NOMO-1 (cell line): ENCODE measurements at regions not wholly inside any gene's neighbourhood (a gene's known extent, or its start where the extent isn't known, plus 50 kb on each side); places are given as distances from the start of the nearest gene placed in this dataset.
A peak's percentile ranks its signal among the peaks of the same experiment; 100 is the strongest.

Source experiments
- DNase-seq, 2 experiments: peaks; one replicate each; lab custom pipeline; 2025; ENCODE audit not compliant: unreplicated experiment in 2 of 2; lab: John Stamatoyannopoulos, UW

DNA sequence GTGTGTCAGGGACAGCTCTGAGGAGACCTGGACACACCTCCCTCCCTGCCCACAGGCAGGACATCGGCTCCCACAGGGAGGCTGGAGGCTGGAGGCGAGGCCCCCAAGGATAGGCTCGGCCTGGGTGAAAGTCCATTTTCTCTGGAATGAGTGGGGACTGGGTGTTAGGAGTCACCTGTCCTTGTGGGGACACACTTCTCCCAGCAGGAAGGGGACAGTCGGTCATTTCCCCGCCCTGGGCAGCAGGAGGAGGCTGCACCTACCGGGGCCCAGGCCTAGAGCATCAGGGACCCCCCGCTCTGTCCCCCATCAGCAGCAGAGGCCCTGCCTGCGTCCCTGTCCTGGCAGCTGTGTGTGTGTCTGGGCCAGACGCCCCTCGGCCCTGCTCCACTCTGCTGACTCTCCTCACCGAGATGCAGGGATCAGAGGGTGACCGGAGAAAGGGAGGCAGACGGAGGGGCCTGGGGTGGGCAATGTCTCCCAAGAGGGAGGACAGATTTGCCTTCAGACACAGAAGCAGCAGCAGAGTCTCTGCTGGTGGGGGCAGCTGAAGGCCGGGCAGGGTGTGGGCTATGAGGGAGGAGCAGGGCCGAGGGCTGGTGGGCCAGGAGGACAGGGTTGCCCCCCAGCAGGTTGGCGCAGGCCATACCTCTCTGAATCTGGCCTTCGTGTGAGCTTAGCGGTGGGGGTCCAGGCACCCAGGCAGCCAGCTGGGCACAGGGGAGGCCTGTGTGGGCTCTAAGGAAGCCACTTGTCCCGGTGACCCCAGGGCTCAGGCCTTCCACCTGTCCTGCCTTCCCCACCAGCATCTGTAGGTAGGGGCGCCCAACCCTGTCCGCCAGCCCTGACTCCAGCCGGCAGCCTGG, 125.7 kb upstream of the NKX1-1 start:
- no peak for DNase-seq

DNA sequence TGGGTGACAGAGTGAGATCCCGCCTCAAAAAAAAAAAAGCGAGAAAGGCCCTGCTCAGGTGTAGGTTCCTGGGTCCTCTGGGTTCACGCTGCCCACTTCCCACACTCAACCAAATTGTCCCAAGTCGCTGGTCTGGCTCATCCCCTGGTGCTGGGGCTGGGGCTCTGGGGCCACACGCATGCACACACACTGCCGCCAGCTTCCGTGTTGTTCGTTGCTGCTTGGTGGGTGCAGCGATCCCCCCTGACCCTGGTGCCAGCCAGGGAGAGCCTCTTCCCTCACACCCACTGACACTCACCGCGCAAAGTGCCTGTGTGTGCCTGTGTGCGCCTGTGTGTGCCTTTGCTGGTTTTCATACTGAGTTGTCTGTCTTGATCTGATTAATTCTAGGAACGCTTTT, 124.1 kb upstream of the NKX1-1 start:
- DNase-seq: no peak

DNA sequence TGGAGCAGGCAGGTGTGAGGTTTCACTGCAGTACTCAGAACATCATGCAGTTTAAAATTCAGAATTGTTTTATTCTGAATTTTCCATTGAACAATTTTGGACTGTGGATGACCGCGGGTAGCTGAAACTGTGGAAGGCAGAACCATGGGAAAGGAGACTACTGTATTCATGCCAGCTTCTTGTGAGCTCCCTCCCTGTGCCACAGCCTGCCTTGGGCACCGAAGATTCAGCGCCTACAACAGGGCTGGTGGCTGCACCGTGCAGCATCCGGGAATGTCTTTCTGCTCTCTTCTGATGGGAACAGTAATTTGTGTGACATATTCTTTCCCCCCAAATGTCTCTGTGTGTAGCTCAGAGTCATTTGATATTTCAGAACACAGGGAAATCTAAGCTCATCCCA, 118.5 kb upstream of the NKX1-1 start:
- DNase-seq: no peak

DNA sequence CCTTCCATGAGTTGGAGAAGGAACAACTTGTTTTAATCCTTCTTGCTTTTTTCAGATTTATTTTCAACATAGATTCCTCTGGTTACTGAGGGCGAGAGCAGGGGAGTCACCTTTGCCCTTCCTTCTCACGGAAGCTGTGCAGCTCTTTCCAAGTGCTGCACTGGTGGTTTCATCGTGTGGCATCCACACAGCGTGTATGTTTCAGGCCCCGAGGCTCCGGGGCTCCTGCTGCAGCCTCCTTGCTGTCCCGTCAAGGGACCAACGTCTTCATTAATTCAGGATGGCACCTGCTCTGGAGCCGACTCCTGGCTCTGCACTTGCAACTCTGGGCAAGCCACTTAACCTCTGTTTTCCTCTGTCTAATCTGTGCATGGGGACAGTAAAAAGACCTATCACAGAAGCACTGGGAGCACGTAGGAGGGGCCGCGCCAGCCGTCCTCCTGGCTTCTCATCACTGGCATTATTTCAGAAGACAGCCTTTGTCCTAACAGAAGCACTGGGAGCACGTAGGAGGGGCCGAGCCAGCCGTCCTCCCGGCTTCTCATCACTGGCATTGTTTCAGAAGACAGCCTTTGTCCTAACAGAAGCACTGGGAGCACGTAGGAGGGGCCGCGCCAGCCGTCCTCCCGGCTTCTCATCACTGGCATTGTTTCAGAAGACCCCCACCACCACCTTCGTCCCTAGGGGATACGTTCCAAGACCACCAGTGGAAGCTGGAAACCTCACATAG, 117.8 kb upstream of the NKX1-1 start:
- no peak for DNase-seq

DNA sequence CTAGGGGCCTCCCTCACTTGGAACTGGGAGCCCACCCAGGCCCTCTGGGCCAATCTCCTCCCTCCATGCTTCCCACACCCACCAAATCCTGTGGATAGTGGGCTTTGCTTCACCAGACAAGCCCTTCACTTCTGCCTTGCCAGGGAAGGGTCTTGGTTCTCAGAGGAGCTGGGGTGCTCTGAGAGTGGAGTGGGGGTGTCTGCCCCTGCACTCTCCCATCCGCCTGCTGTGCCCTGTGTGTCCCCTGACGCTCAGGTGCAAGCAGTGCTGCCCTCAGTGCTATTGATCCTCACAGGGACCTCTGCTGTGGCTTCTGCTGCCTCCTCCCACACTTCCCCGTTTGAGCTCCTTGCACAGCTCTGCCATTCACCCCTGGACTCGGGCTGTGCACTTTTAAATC, 117.3 kb upstream of the NKX1-1 start:
- no peak for DNase-seq

DNA sequence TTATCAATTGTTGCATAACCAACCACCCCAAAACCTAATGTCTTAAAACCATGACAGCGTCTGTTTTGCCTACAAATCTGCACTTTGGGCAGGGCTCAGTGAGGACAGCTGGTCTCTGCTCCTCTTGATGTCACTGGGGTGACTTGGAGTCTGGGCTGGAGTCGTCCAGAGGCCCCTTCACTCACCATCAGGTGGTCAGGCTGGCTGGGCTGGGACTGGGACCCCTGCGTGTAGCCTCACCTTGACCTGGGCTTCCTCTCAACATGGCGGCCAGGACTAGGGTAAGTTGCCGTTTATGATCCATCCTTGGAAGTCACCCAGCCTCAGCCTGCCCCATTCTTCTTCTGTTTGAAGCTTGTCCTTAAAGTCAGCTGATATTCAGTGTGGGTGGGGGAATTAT, 116.8 kb upstream of the NKX1-1 start:
- no peak for DNase-seq

DNA sequence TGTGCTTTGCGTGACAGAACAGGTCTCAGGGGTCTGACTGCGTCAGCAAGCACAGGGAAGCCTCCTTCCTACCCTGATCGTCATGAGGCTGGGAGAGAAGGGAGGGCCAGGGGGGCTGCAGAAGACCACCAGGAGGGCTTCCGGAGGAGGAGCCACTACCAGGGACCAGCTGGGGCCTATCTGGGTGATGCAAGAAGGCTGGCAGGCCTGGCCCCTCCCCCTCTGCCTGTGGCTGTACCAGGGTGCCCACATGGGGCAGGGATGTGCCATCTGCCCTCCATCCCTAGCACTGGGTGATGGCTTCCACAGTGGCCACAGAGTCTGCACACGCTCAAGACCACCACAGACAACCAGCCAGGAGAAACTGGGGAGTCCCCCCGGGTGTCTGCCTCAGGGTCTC, 116.4 kb upstream of the NKX1-1 start:
- no peak for DNase-seq

DNA sequence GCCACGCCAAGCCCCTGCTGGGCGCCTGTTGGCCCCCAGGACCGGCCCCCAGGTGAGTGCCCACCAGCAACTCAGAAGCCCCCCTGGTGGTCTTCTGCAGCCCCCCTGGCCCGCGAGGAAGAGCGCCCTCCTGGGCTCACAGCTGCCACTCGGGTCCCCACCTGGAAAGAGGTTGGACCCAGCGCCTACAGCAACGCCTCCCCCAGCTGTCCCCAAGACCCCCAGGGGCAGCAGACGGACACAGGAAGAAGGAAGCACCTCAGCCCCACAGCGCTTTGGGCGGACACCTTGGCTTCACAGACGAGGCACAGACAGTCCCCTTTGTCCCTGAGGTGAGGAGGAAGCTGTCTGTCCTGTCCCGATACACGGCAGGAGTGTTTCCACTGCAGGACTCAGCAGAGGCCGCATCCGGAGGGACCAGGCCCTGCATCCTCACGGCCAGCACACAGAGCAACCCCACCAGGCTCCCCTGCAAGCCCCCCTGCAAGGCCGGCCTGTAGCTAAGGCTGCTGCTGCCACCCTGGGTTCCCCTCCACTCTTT, 115.6 kb upstream of the NKX1-1 start:
- DNase-seq: no peak

DNA sequence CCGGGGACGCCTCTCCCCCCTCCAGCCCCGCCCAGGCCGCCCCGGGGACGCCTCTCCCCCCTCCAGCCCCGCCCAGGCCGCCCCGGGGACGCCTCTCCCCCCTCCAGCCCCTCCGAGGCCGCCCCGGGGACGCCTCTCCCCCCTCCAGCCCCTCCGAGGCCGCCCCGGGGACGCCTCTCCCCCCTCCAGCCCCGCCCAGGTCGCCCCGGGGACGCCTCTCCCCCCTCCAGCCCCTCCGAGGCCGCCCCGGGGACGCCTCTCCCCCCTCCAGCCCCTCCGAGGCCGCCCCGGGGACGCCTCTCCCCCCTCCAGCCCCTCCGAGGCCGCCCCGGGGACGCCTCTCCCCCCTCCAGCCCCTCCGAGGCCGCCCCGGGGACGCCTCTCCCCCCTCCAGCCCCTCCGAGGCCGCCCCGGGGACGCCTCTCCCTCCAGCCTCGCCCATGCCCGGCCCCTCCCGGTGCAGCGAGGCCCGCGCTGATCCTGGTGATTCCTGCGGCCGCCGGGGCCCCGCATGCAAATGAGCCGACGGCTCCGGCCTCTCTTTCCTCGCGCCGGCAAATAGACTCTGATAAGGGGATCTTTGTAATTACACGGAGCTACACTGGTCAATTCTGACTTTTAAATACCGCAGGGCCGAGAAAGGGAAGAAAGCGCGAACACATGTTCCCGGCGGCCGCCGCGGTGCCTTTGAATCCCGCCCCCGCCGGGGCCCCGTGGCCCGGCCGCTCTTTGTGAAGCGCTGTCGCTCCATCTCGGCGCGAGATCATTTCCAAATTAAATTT, 114.7 kb upstream of the NKX1-1 start:
- peak; percentile 84 to 87 for DNase-seq

DNA sequence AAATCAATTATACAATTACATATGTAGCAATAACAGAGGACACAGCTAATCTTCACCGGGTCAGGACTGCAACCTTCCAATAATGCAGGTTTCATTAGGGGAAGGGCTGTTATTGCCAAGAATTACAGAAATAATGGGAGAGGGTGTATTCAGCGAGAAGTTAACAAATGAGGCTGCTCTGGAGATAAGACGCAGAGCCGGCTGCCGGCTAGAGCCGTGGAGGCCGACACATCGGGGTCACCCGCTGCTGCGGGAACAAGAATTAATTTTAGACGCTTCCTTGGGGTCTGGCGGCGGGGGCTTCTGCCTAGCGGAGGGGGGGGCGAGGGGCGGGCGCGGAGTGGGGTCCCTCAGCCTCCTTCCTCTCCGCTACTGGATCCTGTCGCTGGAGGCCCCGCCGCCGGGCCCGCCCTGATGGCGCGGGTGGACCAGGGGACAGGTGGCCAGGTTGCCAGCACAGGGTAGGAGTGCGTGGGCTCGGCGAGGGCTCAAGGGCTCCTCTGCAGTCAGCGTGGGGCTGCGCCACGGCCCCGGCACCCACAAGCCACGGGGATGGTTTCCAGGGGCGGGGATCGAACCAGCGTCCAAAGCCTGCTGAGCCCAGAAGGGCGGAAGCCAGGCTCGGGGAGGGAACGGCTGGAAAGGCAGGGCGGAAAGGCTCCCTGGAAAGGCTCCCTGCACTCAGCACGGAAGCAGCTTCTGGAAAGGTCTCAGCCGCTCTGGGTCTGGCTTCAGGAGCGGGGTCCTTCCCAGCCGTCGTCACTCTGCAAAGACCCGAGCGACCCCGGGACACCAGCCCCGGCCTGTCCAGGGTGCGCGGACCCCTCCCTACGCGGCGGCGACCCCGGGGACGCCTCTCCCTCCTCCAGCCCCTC, 113.8 kb upstream of the NKX1-1 start:
- no peak for DNase-seq

DNA sequence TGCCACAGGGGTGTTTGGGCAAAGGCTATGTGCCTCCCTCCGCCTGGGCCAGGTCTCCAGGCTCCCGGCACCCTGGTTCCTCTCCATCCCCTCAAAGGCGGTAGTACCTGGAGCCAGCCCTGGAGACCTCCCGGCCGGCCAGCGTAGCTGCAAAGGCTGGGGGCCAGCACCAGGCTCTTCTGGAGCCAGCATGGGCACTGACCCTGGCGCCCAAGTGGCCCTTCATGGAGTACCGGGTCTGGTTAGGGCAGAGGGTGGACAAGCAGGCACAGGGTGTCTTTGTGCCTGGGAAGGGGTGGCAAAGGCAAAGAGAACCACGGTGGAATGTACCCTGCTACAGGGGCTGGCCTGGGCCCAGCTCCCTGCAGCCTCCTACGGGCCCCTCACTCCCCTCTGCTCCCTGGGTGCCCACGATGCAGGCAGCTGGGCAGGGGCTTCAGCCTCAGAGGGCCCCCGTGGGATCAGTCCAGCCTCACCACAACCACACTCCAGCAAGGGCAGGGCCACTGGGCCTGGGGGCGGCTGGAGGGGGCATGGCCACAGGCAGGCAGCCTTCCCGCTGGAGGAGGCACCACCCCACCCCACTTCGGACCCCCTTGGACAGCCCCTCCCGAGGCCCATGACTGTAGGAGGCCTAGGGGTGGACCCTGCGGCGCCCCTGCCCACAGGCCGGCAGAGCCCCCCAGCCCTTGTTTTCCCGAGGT, 112.9 kb upstream of the NKX1-1 start:
- DNase-seq: no peak

DNA sequence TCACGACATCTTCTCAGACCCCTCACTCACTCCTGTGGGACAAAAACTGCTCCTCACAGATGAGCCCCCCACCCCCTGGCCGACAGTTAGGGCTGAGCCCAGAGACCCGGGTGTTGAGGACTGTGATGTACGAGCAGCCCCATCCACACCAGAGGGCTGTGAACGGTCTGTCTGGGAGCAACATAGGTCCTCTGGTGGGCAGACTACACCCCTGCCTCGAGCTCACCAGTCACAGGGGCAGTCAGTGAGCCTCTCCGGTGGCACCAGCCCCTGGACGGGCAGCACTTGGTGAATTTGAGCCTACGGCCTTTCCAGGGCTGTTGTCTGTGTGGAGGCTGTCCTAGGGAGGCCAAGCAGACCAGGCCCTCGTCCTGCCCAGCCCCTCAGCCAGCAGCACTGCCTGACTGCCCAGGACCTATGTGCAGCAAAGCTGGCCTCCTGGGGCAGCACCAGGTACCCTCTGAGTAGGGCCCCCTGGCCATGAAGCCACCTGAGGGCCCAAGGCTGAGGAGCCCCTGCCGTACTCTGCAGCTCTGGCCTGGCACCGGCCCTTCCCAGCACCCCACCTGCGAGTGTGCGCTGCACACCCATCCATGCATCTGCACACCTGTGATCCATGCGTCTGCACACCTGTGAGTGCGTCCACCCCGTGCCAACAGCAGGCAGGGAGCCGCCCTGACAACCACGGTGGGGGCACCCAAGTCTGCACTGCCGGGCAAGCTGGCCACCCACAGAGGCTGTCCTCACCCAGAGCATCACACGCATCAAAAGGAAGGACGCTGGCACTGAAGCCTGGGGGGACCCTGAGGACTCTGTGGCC, 111.6 kb upstream of the NKX1-1 start:
- DNase-seq: no peak

DNA sequence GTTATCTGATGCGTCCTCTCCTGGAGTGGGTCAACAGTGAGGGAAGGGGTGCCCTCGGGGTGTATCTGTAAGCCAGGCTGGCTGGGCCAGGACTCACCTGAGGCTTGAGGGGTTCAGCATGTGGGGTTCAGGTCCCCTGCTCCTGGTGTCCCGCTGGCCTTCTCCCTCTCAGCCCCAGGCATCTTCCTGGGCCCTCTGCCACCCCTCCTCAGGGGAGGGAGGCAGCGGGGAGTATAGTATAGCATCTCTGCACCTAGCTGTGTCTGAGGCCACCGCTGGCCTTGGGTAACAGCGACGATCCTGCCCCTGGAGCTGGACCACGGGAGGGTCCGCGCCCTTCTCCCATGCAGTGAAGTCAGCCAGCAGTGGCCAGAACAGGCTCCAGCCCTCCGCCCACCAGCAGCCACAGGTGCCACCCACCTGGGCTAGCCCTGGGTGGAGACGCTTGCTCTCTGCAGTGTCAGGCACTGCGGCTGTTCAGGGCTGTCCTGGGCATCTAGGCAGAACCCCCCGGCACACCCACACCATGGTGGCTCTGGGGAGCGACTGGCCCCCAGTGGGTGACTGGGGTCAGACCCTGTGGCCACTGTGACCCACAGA, 110.7 kb upstream of the NKX1-1 start:
- DNase-seq: no peak

DNA sequence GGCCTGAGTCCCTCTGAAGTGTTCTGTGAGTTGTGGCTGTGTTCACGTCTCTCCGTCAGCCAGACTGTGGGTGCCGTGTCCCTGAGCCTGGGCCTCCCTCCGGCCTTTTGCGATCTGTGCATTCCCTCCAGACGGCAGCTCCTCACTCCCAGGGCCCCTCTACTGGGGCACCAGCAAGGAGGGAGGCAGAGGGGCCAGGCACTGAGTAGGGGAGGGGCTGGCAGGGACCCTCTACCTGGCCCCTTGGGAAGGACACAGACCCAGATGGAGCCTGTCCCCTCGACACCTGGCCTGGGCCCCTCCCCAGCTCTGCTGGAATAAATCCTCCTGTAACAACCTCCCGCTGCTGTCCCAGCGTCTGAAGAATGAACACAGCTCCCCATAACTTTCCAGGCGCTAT, 110.0 kb upstream of the NKX1-1 start:
- DNase-seq: no peak

DNA sequence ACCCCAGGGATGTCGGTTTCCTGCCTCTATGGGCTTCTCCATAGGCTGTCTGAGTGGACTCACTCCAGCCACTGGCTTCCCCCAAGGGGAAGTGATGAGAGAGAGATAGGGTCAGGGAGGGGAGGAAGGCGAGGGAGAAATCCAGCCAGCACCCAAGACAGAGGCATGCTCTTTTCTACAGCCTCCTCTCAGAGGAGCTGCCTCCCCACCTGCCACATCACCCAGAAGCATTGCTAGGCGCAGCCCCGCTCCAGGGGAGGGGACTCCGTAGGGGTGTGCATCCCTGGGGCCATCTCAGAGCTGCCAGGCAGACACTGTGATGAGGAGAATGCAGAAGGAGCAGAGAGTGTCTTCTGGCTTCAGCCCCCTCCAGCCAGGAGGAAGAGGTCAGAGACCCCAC, 109.5 kb upstream of the NKX1-1 start:
- no peak for DNase-seq

DNA sequence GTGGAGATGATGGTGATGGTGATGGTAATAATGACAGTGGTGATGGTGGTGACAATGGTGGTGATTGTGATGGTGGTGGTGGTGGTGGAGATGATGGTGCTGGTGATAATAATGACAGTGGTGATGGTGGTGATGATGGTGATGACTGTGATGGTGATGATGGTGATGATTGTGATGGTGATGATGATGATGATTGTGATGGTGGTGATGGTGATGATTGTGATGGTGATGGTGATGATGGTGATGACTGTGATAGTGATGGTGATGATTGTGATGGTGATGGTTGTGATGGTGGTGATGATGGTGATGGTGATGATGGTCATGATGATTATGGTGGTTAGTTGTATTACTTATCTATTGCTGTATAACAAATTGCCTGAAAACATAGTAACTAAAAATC, 108.9 kb upstream of the NKX1-1 start:
- no peak for DNase-seq

DNA sequence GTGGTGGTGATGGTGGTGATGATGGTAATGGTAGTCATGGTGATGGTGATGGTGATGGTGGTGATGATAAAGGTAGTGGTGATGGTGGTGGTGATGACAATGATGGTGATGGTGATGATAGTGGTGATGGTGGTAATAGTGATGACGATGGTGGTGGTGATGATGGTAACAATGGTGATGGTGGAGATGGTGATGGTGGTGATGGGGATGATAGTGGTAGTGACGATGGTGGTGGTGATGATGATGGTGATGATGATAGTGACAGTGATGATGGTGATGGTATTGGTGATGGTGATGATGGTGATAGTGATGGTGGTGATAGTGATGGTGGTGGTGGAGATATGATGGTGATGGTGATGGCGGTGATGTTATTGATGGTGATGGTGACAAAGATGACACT, 108.4 kb upstream of the NKX1-1 start:
- no peak for DNase-seq

DNA sequence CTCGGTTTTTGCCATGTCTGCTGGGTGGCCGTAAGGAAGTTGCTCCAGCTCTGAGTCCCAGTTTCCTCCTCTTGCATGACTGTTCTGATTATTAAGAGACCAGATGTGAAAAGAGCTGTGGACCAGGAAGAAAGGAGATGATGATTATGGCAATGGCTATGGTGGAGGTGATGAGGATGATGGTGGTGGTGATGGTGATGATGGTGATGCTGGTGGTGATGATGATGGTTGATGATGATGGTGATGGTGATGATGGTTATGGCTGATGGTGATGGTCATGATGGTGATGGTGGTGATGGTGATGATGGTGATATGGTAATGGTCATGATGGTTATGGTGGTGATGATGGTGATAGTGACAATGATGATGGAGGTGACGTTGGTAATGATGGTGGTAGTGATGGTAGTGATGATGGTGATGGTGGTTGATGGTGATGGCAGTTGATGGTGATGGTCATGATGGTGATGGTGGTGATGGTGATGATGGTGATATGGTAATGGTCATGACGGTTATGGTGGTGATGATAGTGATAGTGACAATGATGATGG, 107.8 kb upstream of the NKX1-1 start:
- no peak for DNase-seq
